ENCODE measurements at regions not wholly inside any gene's neighbourhood (a gene's known extent, or its start where the extent isn't known, plus 50 kb on each side); places are given as distances from the start of the nearest gene placed in this dataset.
"Not testable (repeated sequence)": the region's sequence is repeated elsewhere in the genome, so short reads cannot be mapped to it uniquely, and the experiment has no call there.

DNA sequence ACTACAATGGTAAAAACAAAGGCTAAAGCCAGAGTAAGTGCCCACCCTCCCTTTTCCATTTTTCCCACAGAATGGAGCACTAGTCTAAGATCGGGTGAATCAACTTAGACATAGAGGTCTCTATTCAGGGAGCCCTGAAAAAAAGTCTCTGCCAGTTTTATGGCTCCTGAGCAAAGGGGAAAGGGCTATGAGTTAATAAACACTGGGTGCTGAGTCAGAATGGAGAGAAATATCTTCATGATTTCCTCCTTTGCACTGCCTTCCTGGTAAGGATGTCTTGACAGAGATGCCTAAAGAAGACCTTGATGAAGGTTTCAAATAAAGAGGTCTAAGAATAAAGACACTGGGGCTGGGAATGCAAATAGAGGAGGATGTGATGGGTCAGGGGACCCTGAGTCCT lies 607.4 kb upstream of the MBL2 start:
- H3K4me3 ChIP-seq (ENCODE audit: low read depth, low read length): no peak overlapping the region
- DNase-seq (ENCODE audit: low read depth): no peak
- TF ChIP-seq CTCF (conservative IDR thresholded peaks at IDR 0.05; ENCODE audit: low read depth, low read length): no peak

GRCh38 chr10:53370347-53370746 lies 597.8 kb upstream of the MBL2 start:
- no peak overlapping the region for H3K4me3 ChIP-seq (ENCODE audit: low read depth, low read length)
- no peak for DNase-seq (ENCODE audit: low read depth)
- no peak for TF ChIP-seq CTCF (conservative IDR thresholded peaks at IDR 0.05; ENCODE audit: low read depth, low read length)

GRCh38 chr10:53361936-53362335 lies 589.4 kb upstream of the MBL2 start:
- no peak for TF ChIP-seq CTCF (conservative IDR thresholded peaks at IDR 0.05; ENCODE audit: low read depth, low read length)
- peak; percentile 18 for DNase-seq (ENCODE audit: low read depth)
- H3K4me3 ChIP-seq (ENCODE audit: low read depth, low read length): no peak overlapping the region

DNA sequence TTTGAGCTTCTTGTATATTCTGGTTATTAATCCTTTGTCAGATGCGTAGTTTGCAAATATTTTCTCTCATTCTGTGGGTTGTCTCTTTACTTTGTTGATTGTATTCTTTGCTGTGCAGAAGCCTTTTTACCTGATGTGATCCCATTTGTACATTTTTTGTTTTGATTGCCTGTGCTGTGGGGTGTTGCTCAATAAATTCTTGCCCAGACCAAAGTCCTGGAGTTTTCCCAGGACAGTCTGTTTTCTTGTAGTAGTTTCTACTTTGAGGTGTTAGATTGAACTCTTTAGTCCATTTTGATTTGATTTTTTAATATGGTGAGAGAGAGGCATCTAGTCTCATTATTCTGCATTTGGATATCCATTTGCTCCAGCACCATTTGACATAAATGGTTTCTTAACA lies 588.7 kb upstream of the MBL2 start:
- DNase-seq (ENCODE audit: low read depth): no peak
- no peak for TF ChIP-seq CTCF (conservative IDR thresholded peaks at IDR 0.05; ENCODE audit: low read depth, low read length)
- no peak overlapping the region for H3K4me3 ChIP-seq (ENCODE audit: low read depth, low read length)

- H3K4me3 ChIP-seq (ENCODE audit: low read depth, low read length); DNase-seq (ENCODE audit: low read depth): not testable (repeated sequence)
These were observed 586.4 kb upstream of the MBL2 start for GRCh38 chr10:53358978-53359377.

DNA sequence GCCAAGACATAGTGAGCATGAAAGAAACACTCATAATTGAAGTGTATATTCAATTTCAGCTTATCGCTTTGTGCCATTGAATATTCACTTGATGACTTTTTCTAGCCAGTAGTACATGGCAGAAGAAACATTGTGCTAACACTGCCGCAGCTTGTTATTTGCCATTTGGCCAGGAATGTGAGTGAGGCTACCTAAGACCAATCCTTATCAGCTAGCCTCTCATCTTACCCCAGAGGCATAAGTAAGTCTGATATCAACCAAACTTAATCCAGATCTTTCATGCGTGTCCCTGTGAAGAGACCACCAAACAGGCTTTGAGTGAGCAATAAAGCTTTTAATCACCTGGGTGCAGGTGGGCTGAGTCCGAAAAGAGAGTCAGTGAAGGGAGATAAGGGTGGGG lies 586.0 kb upstream of the MBL2 start:
- no peak for DNase-seq (ENCODE audit: low read depth)
- no peak for TF ChIP-seq CTCF (conservative IDR thresholded peaks at IDR 0.05; ENCODE audit: low read depth, low read length)
- no peak overlapping the region for H3K4me3 ChIP-seq (ENCODE audit: low read depth, low read length)

GRCh38 chr10:53357587-53357986 lies 585.0 kb upstream of the MBL2 start:
- DNase-seq (ENCODE audit: low read depth): no peak
- no peak overlapping the region for H3K4me3 ChIP-seq (ENCODE audit: low read depth, low read length)
- no peak for TF ChIP-seq CTCF (conservative IDR thresholded peaks at IDR 0.05; ENCODE audit: low read depth, low read length)
